AG08396 (cell line): ENCODE measurements at regions not wholly inside any gene's neighbourhood (a gene's known extent, or its start where the extent isn't known, plus 50 kb on each side); places are given as distances from the start of the nearest gene placed in this dataset.
"Not testable (repeated sequence)": the region's sequence is repeated elsewhere in the genome, so short reads cannot be mapped to it uniquely, and the experiment has no call there.

Source experiments
- DNase-seq: peaks from one replicate; pipeline ENCODE4 v3.0.0; 2012; ENCODE audit warnings: low spot score, mixed read lengths

- DNase-seq, result no peak
These were observed 147.6 kb downstream of the MAIP1 start for GRCh38 chr2:200102971-200103370.

DNA sequence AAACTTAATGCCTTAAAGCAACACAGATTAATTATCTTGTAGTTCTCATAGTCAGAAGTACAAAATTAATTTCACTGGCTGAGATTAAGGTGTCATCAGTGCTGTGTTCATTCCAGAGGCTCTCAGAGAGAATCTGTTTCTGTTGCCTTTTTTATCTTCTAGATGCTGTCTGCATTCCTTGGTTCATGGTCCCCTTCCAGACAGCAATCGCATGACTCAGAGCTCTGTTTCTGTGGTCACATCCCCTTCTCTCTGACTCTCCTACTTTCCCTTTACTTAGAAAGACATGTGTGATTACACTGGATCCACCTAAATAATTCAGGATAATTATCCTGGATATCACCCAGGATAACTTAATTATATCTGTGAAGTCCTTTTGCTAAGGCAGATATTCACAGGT lies 148.6 kb downstream of the MAIP1 start:
- peak; percentile 12 for DNase-seq

GRCh38 chr2:200107514-200108217 lies 152.3 kb downstream of the MAIP1 start:
- no peak for DNase-seq

GRCh38 chr2:200109421-200109820 lies 154.0 kb downstream of the MAIP1 start:
- no peak for DNase-seq

DNA sequence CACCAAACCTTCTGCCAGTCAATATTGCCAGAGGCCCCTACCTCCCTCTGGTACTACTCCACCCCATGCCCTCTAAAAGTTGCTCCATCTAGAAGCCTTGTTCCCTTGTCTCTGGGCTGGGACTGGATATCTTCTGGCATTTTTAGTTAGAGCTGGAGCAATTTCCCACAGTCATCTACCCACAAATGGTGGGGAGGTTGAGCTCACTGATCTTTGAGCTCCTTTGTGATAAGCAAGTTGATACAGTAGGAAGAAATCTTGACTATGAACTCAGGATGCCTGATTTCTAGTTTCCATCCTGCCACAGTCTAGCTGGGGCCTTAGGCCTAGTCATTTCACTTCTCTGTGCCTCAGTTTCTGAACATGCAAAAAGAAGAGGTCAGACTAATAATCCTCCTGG lies 155.0 kb downstream of the MAIP1 start:
- no peak for DNase-seq

- DNase-seq, result not testable (repeated sequence)
These were observed 157.8 kb downstream of the MAIP1 start for GRCh38 chr2:200113016-200113799.

DNA sequence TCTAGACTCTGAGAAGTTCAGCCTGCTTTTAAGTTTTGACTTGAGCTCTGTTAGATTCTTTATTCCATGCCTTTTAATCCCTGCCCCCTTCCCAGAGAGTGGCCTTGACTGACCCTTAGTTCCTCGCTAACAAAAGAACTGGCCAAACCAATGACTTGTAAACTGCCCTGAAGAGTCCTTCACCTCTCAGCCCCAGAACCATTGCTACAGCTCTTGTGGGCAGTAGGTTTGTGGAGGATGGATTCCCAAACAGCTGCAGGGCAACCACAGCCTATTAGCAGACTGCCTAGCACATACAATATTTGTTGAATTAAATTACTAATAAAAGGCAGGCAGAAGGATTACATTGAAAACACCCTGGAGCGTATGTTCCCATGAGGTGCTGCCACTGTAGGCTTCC lies 163.9 kb downstream of the MAIP1 start:
- no peak for DNase-seq

DNA sequence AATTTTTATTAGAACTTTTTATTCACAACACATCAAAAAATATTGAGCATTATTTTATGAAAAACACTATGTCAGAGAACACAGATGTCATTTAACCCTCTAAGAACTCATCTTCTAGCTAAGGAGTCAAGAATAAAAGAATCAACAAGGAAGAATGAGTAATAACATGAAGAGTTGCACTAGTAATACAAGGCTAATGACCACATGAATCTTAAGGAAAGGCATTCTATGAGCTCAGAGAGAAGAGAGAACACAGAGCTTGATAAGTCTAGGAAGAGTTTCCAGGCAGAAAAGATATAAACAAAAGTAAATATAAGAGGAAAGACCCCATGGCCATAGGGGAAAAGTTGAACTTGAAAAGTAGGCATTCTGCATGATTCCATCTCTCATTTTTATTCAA lies 166.5 kb downstream of the MAIP1 start:
- no peak for DNase-seq

GRCh38 chr2:200122683-200123082 lies 167.3 kb downstream of the MAIP1 start:
- no peak for DNase-seq

GRCh38 chr2:200124665-200125368 lies 169.4 kb downstream of the MAIP1 start:
- not testable (repeated sequence) for DNase-seq

DNA sequence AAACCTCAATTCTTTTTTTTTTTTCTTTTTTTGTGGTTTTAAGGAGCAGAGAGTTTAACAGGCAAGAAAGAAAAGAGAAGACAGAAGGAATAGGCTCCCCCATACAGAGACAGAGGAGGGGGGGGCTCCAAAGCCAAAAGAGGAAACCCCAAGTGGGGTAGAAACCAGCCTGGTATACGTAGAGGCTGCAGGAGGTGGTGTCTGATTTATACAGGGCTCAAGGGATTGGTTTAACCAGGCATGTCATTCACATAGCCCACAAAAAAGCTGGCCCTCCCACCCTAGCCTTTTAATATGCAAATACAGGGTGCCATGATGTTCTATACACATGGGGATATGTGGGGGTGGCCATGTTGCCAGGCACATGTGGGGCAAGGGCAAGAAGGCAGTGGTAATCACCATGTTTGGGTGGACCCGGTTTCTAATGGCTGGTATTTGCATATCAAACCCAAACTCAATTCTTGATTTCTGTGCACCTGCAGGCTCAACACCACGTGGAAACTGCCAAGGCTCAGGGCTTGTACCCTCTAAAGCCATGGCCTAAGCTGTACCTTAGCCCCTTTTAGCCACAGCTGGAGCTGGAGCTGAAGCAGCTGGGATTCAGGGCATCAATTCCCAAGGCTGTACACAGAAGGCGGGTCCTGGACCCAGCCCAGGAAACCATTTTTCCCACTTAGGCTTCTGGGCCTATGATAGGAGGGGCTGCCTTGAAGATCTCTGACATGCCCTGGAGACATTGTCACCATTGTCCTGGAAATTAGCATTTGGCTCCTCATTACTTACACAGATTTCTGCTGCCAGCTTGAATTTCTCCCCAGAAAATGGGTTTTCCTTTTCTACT lies 170.3 kb downstream of the MAIP1 start:
- DNase-seq, result no peak

DNA sequence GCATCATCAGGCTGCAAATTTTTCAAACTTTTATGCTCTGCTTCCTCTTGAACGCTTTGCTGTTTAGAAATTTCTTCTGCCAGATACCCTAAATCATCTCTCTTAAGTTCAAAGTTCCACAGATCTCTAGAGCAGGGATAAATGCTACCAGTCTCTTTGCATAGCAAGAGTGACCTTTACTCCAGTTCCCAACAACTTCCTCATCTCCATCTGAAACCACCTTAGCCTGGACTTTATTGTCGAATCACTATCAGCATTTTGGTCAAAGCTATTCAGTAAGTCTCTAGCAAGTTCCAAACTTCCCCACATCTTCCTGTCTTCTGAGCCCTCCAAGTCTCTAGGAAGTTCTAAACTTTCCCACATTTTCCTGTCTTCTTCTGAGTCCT lies 170.9 kb downstream of the MAIP1 start:
- not testable (repeated sequence) for DNase-seq

DNA sequence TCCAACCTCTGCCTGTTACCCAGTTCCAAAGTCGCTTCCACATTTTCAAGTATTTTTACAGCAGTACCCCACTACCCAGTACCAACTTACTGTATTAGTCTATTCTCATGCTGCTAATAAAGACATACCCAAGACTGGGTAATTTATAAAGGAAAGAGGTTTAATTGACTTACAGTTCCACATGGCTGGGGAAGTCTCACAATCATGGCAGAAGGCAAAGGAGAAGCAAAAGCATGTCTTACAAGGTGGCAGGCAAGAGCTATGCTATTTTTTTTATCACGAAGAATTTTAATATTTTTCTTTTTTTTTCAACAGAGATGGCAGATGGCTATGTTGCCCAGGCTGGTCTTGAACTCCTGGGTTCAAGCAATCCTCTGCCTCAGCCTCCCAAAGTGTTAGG lies 171.3 kb downstream of the MAIP1 start:
- not testable (repeated sequence) for DNase-seq

DNA sequence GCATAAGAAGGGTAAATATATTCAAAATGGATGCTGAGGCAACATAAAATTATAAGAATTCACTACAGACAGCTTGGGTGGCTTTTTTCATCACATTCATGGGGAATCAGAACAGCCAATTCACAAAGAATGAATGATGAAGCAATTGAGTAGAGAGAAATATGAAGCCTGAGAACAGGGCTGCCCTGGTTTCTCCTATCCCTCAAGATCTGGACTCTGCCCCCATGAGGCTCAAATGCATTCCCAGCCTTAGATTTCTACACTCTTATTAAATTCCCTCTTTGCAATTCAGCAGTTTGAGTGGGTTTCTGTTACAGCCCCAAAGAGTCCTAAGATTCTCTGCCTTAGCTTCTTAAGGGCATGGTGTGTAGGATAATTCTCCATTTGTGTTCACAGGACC lies 172.5 kb downstream of the MAIP1 start:
- DNase-seq, result peak; percentile 29

GRCh38 chr2:200128296-200128695 lies 172.9 kb downstream of the MAIP1 start:
- no peak for DNase-seq

GRCh38 chr2:200129721-200130462 lies 174.5 kb downstream of the MAIP1 start:
- DNase-seq, result no peak

GRCh38 chr2:200130762-200131166 lies 175.4 kb downstream of the MAIP1 start:
- no peak for DNase-seq

GRCh38 chr2:200131307-200131706 lies 175.2 kb upstream of the SPATS2L start:
- no peak for DNase-seq

DNA sequence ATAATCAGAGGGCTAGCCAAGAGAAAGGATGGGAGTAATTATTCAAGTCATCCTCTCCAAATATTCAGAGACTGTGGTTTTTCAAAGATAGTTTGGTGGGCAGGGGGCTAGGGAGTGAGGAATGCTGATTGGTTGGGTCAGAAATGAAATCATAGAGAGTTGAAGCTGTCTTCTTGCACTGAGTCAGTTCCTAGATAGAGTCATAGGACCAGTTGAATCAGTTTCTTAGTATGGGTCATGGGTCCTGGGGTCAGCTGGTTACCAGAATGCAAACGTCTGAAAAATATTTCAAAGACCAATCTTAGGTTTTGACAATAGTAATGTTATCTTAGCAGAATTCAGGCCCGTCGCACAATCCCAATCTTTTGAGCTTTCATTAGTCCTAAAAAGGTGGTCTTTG lies 171.4 kb upstream of the SPATS2L start:
- no peak for DNase-seq

GRCh38 chr2:200136655-200137054 lies 169.8 kb upstream of the SPATS2L start:
- no peak for DNase-seq

- DNase-seq, result no peak
These were observed 169.2 kb upstream of the SPATS2L start for GRCh38 chr2:200137271-200137670.
